H9 (cell line): ENCODE measurements at regions not wholly inside any gene's neighbourhood (a gene's known extent, or its start where the extent isn't known, plus 50 kb on each side); places are given as distances from the start of the nearest gene placed in this dataset.

Experiments used
- DNase-seq: peaks from one replicate; pipeline ENCODE4 v3.0.0-alpha.2; 2017
- H2AFZ ChIP-seq: one replicate; pipeline ENCODE4 v1.6.1; 2013; ENCODE audit warnings: mild to moderate bottlenecking, low read length, control low read depth, moderate library complexity
- H2AK5ac ChIP-seq: 2 replicates; pipeline ENCODE4 v1.6.1; 2013; ENCODE audit warnings: low read length, control low read depth, mixed read lengths; ENCODE audit not compliant: insufficient read length
- H2BK120ac ChIP-seq: one replicate; pipeline ENCODE4 v1.6.1; 2013; ENCODE audit warnings: low read depth, mild to moderate bottlenecking, low read length, control low read depth, inconsistent platforms; ENCODE audit not compliant: poor library complexity, severe bottlenecking
- H2BK12ac ChIP-seq: 2 replicates; pipeline ENCODE4 v1.6.1; 2013; ENCODE audit warnings: low read length, control low read depth, mixed read lengths, low read depth; ENCODE audit not compliant: insufficient read length
- H2BK15ac ChIP-seq: 2 replicates; pipeline ENCODE4 v1.6.1; 2013; ENCODE audit warnings: low read depth, low read length, control low read depth
- H2BK20ac ChIP-seq: one replicate; pipeline ENCODE4 v1.6.1; 2013; ENCODE audit warnings: low read depth, mild to moderate bottlenecking, low read length, control low read depth, inconsistent platforms; ENCODE audit not compliant: poor library complexity, severe bottlenecking
- H2BK5ac ChIP-seq: 2 replicates; pipeline ENCODE4 v1.6.1; 2013; ENCODE audit warnings: low read length, control low read depth, mixed read lengths; ENCODE audit not compliant: insufficient read length
- H3K14ac ChIP-seq: 2 replicates; pipeline ENCODE4 v1.6.1; 2013; ENCODE audit warnings: low read length, control low read depth; ENCODE audit not compliant: insufficient read depth
- H3K18ac ChIP-seq: 2 replicates; pipeline ENCODE4 v1.6.1; 2013; ENCODE audit warnings: low read depth, mild to moderate bottlenecking, mixed read lengths, low read length, control low read depth; ENCODE audit not compliant: insufficient read length
- H3K23ac ChIP-seq: 2 replicates; pipeline ENCODE4 v1.6.1; 2013; ENCODE audit warnings: low read length, control low read depth, mixed read lengths, low read depth; ENCODE audit not compliant: insufficient read length
- H3K23me2 ChIP-seq: 2 replicates; pipeline ENCODE4 v1.6.1; 2013; ENCODE audit warnings: low read depth, mild to moderate bottlenecking, mixed read lengths, low read length, control low read depth; ENCODE audit not compliant: insufficient read length, poor library complexity, severe bottlenecking
- H3K27ac ChIP-seq: 2 replicates; pipeline ENCODE4 v1.5.1; 2013; ENCODE audit warnings: low read length, control low read depth, mixed read lengths, low read depth; ENCODE audit not compliant: insufficient read length
- H3K27me3 ChIP-seq: 2 replicates; pipeline ENCODE4 v1.6.1; 2013; ENCODE audit warnings: low read length, control low read depth, inconsistent platforms; ENCODE audit not compliant: insufficient read depth
- H3K4ac ChIP-seq: 2 replicates; pipeline ENCODE4 v1.6.1; 2013; ENCODE audit warnings: low read depth, mild to moderate bottlenecking, control low read depth, inconsistent platforms, low read length, moderate library complexity
- H3K4me1 ChIP-seq: 2 replicates; pipeline ENCODE4 v1.6.1; 2013; ENCODE audit warnings: low read length, control low read depth, inconsistent platforms; ENCODE audit not compliant: insufficient read depth
- H3K4me2 ChIP-seq: 2 replicates; pipeline ENCODE4 v1.6.1; 2013; ENCODE audit warnings: low read length, control low read depth, mixed read lengths; ENCODE audit not compliant: insufficient read length, insufficient read depth
- H3K56ac ChIP-seq: 2 replicates; pipeline ENCODE4 v1.6.1; 2013; ENCODE audit warnings: low read depth, mild to moderate bottlenecking, mixed read lengths, low read length, control low read depth; ENCODE audit not compliant: insufficient read length
- H3K79me1 ChIP-seq: 2 replicates; pipeline ENCODE4 v1.6.1; 2013; ENCODE audit warnings: low read depth, mild to moderate bottlenecking, moderate library complexity, low read length, control low read depth, inconsistent platforms; ENCODE audit not compliant: insufficient read depth, poor library complexity, severe bottlenecking
- H3K79me2 ChIP-seq: 2 replicates; pipeline ENCODE4 v1.6.1; 2013; ENCODE audit warnings: low read length, control low read depth, inconsistent platforms; ENCODE audit not compliant: insufficient read depth
- H3K9ac ChIP-seq: 2 replicates; pipeline ENCODE4 v1.6.1; 2013; ENCODE audit warnings: low read length, control low read depth, mixed read lengths; ENCODE audit not compliant: insufficient read length; ENCODE audit errors: extremely low read depth
- H3K9me3 ChIP-seq: one replicate; pipeline ENCODE4 v1.6.1; 2013; ENCODE audit warnings: low read depth, low read length, inconsistent platforms; ENCODE audit not compliant: control insufficient read depth
- H3T11ph ChIP-seq: one replicate; pipeline ENCODE4 v1.6.1; 2013; ENCODE audit warnings: mild to moderate bottlenecking, low read length, control low read depth, inconsistent platforms
- H4K20me1 ChIP-seq: one replicate; pipeline ENCODE4 v1.6.1; 2013; ENCODE audit not compliant: control insufficient read depth, insufficient read length, insufficient read depth
- H4K5ac ChIP-seq: 2 replicates; pipeline ENCODE4 v1.6.1; 2013; ENCODE audit warnings: low read depth, mild to moderate bottlenecking, mixed read lengths, low read length, control low read depth; ENCODE audit not compliant: insufficient read length
- H4K8ac ChIP-seq: replicated peaks from 2 replicates; pipeline ENCODE4 v1.6.1; 2013; ENCODE audit warnings: low read length, control low read depth, mixed read lengths, low read depth; ENCODE audit not compliant: insufficient read length
- H4K91ac ChIP-seq: 2 replicates; pipeline ENCODE4 v1.6.1; 2013; ENCODE audit warnings: low read depth, mild to moderate bottlenecking, moderate library complexity, mixed read lengths, low read length, control low read depth; ENCODE audit not compliant: insufficient read length
- H3K27ac Mint-ChIP-seq, 3 experiments: 2 replicates in 2 of 3; 3 replicates in 1 of 3; pipeline ENCODE4 v1.8.0; 2020 to 2021; ENCODE audit warnings: mixed read lengths in 3 of 3, mild to moderate bottlenecking in 1 of 3, moderate library complexity in 1 of 3
- H3K27me3 Mint-ChIP-seq: 2 replicates; pipeline ENCODE4 v1.8.0; 2021; ENCODE audit warnings: low read depth, mild to moderate bottlenecking, moderate library complexity, mixed read lengths
- H3K36me3 Mint-ChIP-seq, 3 experiments: 2 replicates in 2 of 3; 3 replicates in 1 of 3; pipeline ENCODE4 v1.8.0; 2020 to 2021; ENCODE audit warnings: low read depth in 3 of 3, mixed read lengths in 3 of 3; ENCODE audit not compliant: insufficient read depth in 1 of 3
- H3K4me1 Mint-ChIP-seq, 2 experiments: 2 replicates each; pipeline ENCODE4 v1.8.0; 2020; ENCODE audit warnings: mixed read lengths in 2 of 2
- H3K4me3 Mint-ChIP-seq, 2 experiments: 2 replicates in 1 of 2; 3 replicates in 1 of 2; pipeline ENCODE4 v1.8.0; 2020 to 2021; ENCODE audit warnings: mild to moderate bottlenecking in 2 of 2, mixed read lengths in 2 of 2, moderate library complexity in 1 of 2
- H3K9me3 Mint-ChIP-seq, 2 experiments: 2 replicates in 1 of 2; 3 replicates in 1 of 2; pipeline ENCODE4 v1.8.0; 2020; ENCODE audit warnings: mild to moderate bottlenecking in 2 of 2, mixed read lengths in 2 of 2, moderate library complexity in 1 of 2
- WGBS: extraction: QIAGEN DNeasy Blood & Tissue Kit; methylation state at CpG from one replicate; pipeline ENCODE4 v1.1.7; 2013; ENCODE audit warnings: missing lambda C conversion rate, low lambda C conversion rate, mixed read lengths; ENCODE audit not compliant: insufficient read length; ENCODE audit errors: extremely low coverage; 5-methylcytosine and 5-hydroxymethylcytosine counted together
- TF ChIP-seq, protein P1 (sequence below): fragments of 200-600 bp; sonication (generic); conservative IDR thresholded peaks from 3 replicates; pipeline ENCODE4 v1.8.0; 2021; ENCODE audit warnings: antibody characterized with exemption, mild to moderate bottlenecking

DNA sequence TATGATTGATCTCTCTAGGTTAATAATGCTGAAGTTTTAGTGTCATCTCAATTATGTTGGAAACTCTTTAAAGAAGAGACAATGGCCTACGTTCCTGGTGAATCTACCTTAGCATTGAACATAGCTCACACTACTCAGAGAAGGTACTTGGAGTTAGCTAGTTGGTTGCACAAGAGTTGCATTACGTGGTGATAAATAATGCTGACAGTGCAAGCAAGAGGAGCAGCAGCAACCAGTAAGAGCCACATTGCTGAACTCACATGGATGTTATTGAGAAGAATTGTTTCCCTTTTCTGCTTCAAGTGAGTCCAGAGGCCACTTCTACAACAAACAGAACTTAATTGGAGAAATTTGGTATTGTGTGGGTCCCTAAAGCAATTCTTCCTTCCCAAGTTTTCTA lies 737.1 kb downstream of the TDRD15 start:
- TF ChIP-seq, protein P1, sequence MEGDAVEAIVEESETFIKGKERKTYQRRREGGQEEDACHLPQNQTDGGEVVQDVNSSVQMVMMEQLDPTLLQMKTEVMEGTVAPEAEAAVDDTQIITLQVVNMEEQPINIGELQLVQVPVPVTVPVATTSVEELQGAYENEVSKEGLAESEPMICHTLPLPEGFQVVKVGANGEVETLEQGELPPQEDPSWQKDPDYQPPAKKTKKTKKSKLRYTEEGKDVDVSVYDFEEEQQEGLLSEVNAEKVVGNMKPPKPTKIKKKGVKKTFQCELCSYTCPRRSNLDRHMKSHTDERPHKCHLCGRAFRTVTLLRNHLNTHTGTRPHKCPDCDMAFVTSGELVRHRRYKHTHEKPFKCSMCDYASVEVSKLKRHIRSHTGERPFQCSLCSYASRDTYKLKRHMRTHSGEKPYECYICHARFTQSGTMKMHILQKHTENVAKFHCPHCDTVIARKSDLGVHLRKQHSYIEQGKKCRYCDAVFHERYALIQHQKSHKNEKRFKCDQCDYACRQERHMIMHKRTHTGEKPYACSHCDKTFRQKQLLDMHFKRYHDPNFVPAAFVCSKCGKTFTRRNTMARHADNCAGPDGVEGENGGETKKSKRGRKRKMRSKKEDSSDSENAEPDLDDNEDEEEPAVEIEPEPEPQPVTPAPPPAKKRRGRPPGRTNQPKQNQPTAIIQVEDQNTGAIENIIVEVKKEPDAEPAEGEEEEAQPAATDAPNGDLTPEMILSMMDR = no peak
- peaks cover 2 to 8% of the 10 kb centered on the region in 2 experiments; a peak in 2 of 4 replicates for H3K4me1 Mint-ChIP-seq
- no peaks in the 10 kb centered on the region for H3K4me1 ChIP-seq
- no peaks in the 10 kb centered on the region; a peak in 1 of 7 replicates for H3K36me3 Mint-ChIP-seq
- no peaks in the 10 kb centered on the region for H3K79me1 ChIP-seq
- H3K14ac ChIP-seq = no peak overlapping the region
- peaks cover 0 to 2% of the 10 kb centered on the region in 2 experiments; a peak in 1 of 5 replicates for H3K9me3 Mint-ChIP-seq
- no peak overlapping the region for H3K27ac Mint-ChIP-seq
- no peak overlapping the region for H3K9ac ChIP-seq
- no peaks in the 10 kb centered on the region for H3K9me3 ChIP-seq
- H2AK5ac ChIP-seq = no peak overlapping the region
- H3K4ac ChIP-seq = no peak overlapping the region
- no peak overlapping the region for H2BK120ac ChIP-seq
- no peaks in the 10 kb centered on the region for H4K20me1 ChIP-seq
- H3K18ac ChIP-seq = no peak overlapping the region
- no peak overlapping the region for H4K8ac ChIP-seq
- H3K4me3 Mint-ChIP-seq = no peak overlapping the region
- H4K5ac ChIP-seq = no peak overlapping the region
- no peak overlapping the region for H3K4me2 ChIP-seq
- no peak overlapping the region for H2BK5ac ChIP-seq
- H2BK15ac ChIP-seq = no peak overlapping the region
- H2BK20ac ChIP-seq = no peak overlapping the region
- no peaks in the 10 kb centered on the region for H3K27me3 ChIP-seq
- no peak overlapping the region for H2AFZ ChIP-seq
- H3T11ph ChIP-seq = no peak overlapping the region
- no peak overlapping the region for H3K23ac ChIP-seq
- H3K27me3 Mint-ChIP-seq = no peaks in the 10 kb centered on the region
- H3K27ac ChIP-seq = no peak overlapping the region
- no peak overlapping the region for H4K91ac ChIP-seq
- no CpG with 5 or more reads among the region's 2 CpGs for WGBS
- no peaks in the 10 kb centered on the region for H3K23me2 ChIP-seq
- H3K56ac ChIP-seq = no peak overlapping the region
- no peaks in the 10 kb centered on the region for H3K79me2 ChIP-seq
- DNase-seq = no peak
- no peak overlapping the region for H2BK12ac ChIP-seq
